Activated naive CD4-positive, alpha-beta T cell treated with anti-CD3 and anti-CD28 coated beads, Interleukin-2, amount 50 U/mL, for 72 hours (primary cell): ENCODE measurements at regions not wholly inside any gene's neighbourhood (a gene's known extent, or its start where the extent isn't known, plus 50 kb on each side); places are given as distances from the start of the nearest gene placed in this dataset.
A peak's percentile ranks its signal among the peaks of the same experiment; 100 is the strongest.
"Not testable (repeated sequence)": the region's sequence is repeated elsewhere in the genome, so short reads cannot be mapped to it uniquely, and the experiment has no call there.

Experiments
- ATAC-seq, 2 donors: fragments of 150-1000 bp; cut with Tn5 transposase; 2 replicates each; pipeline ENCODE4 v1.10.0; 2021; ENCODE audit warnings: mild to moderate bottlenecking in 2 of 2, moderate library complexity in 2 of 2
- DNase-seq, 2 donors: peaks; one replicate each; pipeline ENCODE4 v3.0.0; 2021 to 2022; ENCODE audit warnings: low spot score in 2 of 2
- H3K27ac Mint-ChIP-seq, 2 donors: one replicate each; pipeline ENCODE4 v1.8.0; 2022; ENCODE audit warnings: mild to moderate bottlenecking in 2 of 2, mixed read lengths in 2 of 2
- H3K36me3 Mint-ChIP-seq, 2 donors: one replicate each; pipeline ENCODE4 v1.8.0; 2022; ENCODE audit warnings: mixed read lengths in 2 of 2
- H3K9me3 Mint-ChIP-seq, 2 donors: one replicate each; pipeline ENCODE4 v1.8.0; 2022; ENCODE audit warnings: mixed read lengths in 2 of 2

DNA sequence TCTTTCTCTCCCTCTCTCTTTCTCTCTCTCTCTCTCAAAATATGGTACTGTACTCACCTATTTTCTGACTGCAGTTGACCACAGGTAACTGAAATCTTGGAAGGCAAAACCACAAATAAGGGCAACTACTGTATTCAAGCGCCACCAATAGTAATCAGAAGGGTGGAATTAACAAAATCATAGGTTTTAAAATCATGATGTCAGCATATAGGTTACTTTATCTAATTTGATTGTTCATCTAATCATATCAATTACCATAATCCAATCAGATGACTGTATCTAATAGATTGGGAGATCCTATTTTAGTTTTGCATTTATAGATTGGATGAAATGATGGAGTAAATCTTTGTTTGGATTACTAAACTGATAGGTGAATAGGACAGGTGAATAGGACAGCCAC is 155.8 kb upstream of the KITLG start:
- Mint-ChIP-seq H3K36me3 (no peaks in the 10 kb centered on the region), H3K9me3 (no peaks in the 10 kb centered on the region), H3K27ac (no peak overlapping the region)
- ATAC-seq = no peak
- no peak for DNase-seq

DNA sequence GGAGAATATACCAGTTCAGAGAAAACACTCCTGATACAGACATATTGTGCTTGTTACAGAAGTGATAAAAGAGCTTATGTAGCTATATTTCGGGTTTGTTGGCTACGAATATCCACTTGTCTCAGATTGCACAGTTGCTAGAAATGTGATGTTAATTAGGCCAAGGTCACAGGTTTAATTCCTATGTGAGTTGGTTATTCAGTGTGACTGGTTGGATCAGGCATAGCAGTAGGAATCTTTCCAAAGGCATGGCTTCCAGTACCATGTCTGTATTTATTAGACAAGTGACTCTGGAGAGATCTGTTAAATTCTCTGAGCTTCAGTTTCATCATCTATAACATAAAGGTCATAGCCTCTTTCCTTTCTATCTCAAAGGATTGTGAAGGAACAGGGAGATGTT is 152.7 kb upstream of the KITLG start:
- DNase-seq (no peak), ATAC-seq (no peak)
- Mint-ChIP-seq H3K9me3 (no peaks in the 10 kb centered on the region), H3K36me3 (no peaks in the 10 kb centered on the region), H3K27ac (no peak overlapping the region)

DNA sequence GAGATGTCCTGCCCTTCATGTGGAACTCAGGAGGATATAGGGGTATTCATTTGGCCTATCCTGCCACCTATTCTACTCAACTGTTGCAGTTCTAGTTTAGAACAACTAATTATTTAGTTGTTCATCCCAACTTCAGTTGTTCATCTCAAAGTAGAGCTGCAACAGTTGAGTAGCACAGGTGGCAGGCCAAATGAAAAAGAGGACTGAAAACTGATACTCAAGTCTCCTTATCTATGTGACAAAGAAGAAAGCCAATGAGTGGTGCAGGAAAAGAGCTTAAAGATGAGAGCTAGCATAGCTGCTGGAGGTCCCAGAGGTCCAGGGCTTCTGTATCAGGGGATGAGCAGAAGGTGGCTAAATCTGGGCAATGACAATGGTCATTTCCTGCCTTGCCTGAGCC is 148.9 kb upstream of the KITLG start:
- Mint-ChIP-seq H3K9me3 (peaks cover 0 to 5% of the 10 kb centered on the region in 2 donors), H3K27ac (no peak overlapping the region), H3K36me3 (no peaks in the 10 kb centered on the region)
- ATAC-seq (no peak), DNase-seq (no peak)

DNA sequence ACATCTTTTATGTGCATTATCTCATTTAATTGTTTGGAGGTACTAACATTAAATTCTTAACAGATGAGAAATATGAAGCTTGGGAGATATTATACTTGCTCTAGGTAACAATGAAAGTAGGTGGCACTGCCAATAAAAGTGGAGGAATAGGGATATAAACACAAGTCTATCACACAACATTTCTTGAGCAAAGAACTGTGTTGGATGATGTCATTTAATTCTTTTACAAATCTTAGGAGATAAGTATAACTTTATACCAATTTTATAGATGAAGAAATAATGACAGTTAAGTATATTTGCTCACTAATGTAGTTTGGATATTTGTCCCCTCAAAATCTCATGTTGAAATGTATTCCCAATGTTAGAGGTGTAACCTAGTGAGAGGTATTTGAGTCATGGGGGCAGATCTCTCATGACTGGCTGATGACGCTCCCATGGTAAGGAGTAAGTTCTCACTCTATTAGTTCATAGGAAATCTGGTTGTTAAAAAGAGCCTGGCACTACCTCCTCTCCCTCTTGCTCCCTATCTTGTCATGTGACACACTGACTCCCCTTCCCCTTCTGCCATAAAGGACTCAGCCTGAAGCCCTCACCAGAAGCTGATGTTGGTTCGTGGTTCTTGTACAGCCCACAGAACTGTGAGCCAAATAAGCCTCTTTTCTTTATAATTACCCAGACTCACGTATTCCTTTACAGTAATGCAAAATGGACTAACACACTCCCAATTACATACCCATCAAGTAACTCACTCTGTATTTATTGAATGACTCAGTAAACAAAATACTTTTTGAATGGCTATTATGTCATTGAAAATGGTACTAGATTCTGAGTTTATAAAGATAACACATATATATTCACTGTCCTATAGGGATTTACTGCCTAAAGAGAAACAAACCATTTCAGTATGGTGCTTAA is 146.8 kb upstream of the KITLG start:
- no peak for DNase-seq
- H3K9me3 Mint-ChIP-seq = peaks cover 0 to 5% of the 10 kb centered on the region in 2 donors
- no peak for ATAC-seq
- H3K36me3 Mint-ChIP-seq = no peaks in the 10 kb centered on the region
- H3K27ac Mint-ChIP-seq = no peak overlapping the region

DNA sequence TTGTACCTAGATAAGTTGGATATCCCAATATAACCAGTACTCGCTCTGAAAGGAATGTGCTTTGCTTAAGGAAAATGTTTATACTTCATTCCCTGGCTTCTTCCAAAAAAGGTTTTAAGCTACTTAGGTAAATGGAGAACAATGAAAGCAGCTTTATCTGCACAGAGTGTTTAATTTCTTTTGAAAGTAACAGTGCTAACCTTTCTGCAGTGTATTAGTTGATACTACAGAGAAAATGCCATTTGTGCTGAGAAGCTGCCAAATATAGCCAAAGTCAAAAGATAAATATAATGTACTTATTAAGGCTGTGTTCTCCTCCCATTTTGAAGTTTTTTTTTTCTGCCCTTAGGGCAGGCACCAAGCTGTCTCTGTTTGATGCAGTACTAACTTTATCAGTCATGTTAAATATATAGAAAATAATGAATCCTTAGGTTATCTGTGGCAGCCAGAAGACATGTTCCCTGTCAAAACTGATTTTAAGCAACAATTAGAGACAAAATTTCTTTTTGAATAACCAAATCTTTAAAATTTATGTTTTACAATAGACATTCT is 145.4 kb upstream of the KITLG start:
- Mint-ChIP-seq H3K27ac (no peak overlapping the region), H3K36me3 (no peaks in the 10 kb centered on the region), H3K9me3 (peaks cover 0 to 5% of the 10 kb centered on the region in 2 donors)
- no peak for DNase-seq
- ATAC-seq = no peak

DNA sequence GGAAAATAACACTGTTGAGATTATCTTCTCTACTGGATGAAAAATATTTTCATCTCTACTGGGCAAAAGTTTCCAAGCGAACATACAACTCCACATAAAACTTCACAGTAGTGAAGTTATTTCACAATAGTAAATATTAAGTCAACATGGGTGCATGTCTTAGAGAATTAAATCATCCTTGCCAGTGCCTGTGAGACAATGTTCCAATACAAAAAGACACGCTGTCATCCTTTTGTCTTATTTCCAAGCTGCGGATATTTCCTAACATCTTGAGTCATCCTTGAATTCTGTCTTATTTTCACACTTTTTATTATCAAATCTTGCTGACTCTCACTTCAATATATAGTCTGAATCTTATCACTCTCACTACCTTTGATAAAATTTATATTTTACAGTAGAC is 142.9 kb upstream of the KITLG start:
- peaks cover 0 to 5% of the 10 kb centered on the region in 2 donors for H3K9me3 Mint-ChIP-seq
- DNase-seq (no peak), ATAC-seq (no peak)
- H3K27ac Mint-ChIP-seq = no peak overlapping the region
- no peaks in the 10 kb centered on the region for H3K36me3 Mint-ChIP-seq

DNA sequence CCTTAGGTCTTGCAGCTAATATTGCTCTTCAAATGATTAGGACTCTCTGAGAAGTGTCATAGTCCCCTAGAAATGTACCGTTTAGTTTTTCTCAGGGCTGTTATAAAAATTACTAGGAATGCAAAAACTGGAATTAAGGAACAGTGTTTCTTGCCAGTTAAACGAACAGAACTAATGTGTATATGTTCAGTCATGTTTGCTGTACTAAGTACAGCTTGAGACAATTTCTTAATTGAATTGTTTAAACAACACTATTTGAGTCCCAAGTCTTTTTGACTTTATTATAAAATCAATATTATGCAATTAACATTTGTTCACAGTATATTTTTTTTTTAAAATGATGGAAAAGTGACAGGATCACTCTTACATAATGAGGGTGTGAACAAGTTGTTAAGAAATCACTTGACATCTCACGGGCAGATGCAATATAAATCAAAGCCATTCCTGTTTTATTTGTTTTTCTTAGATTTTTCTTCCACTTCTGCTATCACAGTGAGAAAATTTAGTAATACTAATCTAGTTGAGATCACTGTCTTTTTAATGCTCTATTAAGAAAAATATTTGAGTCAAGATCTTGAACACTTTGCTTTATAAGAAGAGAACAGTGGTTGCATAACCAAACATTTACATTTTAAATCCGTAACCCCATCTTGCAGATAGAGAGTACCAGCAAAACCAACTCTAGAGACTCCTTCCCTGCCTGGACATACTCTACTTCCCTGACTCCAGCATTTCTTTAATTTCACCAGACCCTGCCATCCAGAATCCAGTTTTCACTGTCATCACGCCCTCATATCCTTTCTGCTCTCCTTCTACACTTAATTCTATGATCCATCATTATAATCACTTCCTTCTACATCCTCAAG is 140.7 kb upstream of the KITLG start:
- Mint-ChIP-seq H3K9me3 (no peaks in the 10 kb centered on the region), H3K36me3 (no peaks in the 10 kb centered on the region), H3K27ac (no peak overlapping the region)
- ATAC-seq (no peak), DNase-seq (no peak)

DNA sequence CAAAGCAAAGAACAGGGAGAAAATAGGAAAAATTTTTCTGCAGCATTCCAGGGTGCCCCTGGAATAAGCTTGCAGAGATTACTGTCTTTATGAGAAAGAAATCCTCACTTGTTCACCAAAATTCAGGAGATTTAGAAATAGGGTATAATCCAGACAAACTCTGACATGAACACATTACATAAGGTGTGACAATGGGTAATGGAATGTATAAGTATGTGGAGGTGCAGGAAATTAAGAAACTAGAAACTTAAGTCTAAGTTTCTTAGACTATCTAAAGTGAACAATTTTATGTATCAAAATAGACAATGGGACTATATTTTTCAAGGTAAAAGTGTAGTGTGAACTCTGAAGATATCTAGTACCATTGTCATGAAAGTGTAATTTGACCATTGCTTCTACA is 140.0 kb upstream of the KITLG start:
- Mint-ChIP-seq H3K36me3 (no peaks in the 10 kb centered on the region), H3K27ac (no peak overlapping the region), H3K9me3 (no peaks in the 10 kb centered on the region)
- no peak for DNase-seq
- no peak for ATAC-seq

DNA sequence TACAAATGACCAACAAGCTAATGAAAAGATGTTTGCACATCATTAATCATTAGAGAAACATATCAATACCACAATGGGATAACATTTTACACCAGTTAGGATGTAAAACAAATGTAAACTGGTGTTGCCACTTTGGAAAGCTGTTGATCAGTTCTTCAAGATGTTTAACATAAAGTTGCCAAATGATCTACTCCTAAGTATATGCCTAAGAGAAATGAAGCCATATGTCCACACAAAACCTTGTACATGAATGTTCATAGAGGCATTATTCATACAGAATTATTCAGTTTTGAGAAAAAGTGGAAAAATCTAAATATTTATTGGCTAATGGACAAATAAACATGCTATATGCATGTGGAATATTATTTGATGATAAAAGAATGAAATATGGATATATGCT is 136.9 kb upstream of the KITLG start:
- no peaks in the 10 kb centered on the region for H3K9me3 Mint-ChIP-seq
- DNase-seq (no peak), ATAC-seq (no peak)
- H3K36me3 Mint-ChIP-seq = no peaks in the 10 kb centered on the region
- no peak overlapping the region for H3K27ac Mint-ChIP-seq

DNA sequence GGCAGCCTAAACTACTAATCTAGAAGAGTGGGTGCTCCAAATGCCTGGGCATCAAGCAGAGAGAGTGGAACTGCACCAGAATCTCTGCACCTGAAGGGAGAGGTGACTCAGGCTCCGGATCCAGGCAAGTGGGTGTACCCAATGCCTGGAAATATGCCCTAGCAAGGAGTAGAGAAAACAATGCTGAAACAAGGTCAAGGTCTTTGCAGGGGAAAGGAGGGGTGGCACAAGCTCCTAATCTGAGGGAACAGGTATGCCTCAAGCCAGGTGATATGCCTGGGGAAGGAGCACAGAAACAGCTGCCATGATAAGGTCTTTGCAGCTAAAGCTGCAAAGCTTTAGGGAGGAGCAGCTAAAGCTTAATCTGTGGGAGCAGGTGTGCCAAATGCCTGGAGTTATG is 136.0 kb upstream of the KITLG start:
- DNase-seq = no peak
- H3K9me3 Mint-ChIP-seq = no peaks in the 10 kb centered on the region
- H3K27ac Mint-ChIP-seq = no peak overlapping the region
- no peaks in the 10 kb centered on the region for H3K36me3 Mint-ChIP-seq
- ATAC-seq = no peak

DNA sequence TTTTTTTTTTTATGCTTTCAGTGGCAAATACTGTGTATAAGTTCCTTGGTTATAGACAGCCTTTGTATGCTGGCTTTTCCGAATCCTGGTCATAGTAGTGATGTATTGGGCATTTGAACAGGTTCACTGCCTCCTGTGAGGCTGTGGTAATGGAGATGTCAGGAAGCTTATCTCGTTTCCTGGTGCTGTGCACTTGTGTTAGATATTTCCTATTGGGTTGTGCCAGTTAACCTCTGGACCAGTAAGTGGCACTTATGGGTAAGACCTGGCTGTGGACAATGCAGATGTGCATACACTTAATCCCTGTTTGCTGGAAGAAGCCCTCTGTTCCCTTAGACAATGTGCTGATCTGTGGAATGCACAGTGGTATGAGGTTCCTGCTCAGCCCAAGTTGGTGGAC is 135.4 kb upstream of the KITLG start:
- Mint-ChIP-seq H3K9me3 (no peaks in the 10 kb centered on the region), H3K27ac (no peak overlapping the region), H3K36me3 (no peaks in the 10 kb centered on the region)
- DNase-seq (no peak), ATAC-seq (no peak)

DNA sequence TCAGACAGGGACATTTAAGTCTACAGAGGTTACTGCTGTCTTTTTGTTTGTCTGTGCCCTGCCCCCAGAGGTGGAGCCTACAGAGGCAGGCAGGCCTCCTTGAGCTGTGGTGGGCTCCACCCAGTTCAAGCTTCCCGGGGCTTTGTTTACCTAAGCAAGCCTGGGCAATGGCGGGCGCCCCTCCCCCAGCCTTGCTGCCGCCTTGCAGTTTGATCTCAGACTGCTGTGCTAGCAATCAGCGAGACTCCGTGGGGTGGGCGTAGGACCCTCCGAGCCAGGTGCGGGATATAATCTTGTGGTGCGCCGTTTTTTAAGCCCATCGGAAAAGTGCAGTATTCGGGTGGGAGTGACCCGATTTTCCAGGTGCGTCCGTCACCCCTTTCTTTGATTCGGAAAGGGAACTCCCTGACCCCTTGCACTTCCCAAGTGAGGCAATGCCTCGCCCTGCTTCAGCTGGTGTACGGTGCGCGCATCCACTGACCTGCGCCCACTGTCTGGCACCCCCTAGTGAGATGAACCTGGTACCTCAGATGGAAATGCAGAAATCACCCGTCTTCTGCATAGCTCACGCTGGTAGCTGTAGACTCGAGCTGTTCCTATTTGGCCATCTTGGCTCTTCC is 134.1 kb upstream of the KITLG start:
- not testable (repeated sequence) for H3K27ac Mint-ChIP-seq, H3K9me3 Mint-ChIP-seq, DNase-seq, ATAC-seq, H3K36me3 Mint-ChIP-seq

DNA sequence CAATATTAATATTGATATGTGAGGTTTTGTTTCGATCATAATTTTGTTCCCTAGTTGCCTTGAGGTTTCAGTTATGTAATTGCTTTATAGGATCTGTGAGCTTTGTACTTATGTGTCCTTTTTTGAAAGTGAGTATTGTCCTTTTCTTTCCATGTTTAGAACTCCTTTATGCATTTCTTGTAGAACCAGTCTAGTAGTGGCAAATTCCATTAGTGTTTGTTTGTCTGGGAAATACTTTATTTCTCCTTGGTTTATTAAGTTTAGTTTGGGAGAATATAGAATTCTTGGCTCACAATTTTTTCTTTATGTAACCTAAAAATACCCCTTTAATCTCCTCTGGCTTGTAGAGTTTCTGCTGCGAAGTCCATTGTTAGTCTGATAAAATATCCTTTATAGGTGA is 127.5 kb upstream of the KITLG start:
- no peak for DNase-seq
- Mint-ChIP-seq H3K9me3 (peaks cover 17 to 20% of the 10 kb centered on the region in 2 donors), H3K36me3 (no peaks in the 10 kb centered on the region), H3K27ac (no peak overlapping the region)
- ATAC-seq = no peak

DNA sequence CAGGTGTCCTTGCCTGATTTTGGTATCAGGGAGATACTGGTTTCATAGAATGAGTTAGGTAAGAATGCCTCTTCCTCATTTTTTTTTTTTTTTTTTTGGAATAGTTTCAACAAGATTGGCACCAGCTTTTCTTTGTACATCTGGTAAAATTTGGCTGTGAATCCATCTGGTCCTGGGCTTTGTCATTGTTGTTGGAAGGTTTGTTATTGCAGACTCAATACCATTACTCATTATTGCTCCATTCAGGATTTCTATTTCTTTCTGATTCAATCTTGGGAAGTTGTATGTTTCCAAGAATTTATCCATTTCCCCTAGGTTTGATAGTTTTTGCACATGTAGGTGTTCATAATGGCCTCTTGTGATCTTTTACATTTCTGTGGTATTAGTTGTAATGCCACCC is 126.0 kb upstream of the KITLG start:
- peaks cover 17 to 20% of the 10 kb centered on the region in 2 donors for H3K9me3 Mint-ChIP-seq
- no peaks in the 10 kb centered on the region for H3K36me3 Mint-ChIP-seq
- ATAC-seq (no peak), DNase-seq (no peak)
- H3K27ac Mint-ChIP-seq = no peak overlapping the region

DNA sequence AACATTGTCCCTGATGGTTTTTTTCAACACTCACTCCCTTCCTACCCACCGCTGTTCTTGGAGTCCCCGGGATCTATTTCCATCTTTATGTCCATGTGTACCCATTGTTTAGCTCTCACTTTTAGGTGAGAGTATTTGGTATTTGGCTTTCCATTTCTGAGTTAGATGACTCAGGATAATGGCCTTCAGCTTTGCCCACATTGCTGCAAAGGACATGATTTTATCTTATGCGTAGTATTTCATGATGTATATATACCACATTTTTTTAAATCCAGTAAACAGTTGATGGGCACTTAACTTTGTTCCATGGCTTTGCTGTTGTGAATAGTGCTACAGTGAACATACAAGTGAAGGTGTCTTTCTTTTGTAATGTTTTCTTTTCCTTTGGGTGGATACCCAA is 123.5 kb upstream of the KITLG start:
- no peak for DNase-seq
- peak in 1 of 2 donors; percentile 26 for ATAC-seq
- Mint-ChIP-seq H3K9me3 (peaks cover 15 to 20% of the 10 kb centered on the region in 2 donors), H3K27ac (no peak overlapping the region), H3K36me3 (no peaks in the 10 kb centered on the region)

DNA sequence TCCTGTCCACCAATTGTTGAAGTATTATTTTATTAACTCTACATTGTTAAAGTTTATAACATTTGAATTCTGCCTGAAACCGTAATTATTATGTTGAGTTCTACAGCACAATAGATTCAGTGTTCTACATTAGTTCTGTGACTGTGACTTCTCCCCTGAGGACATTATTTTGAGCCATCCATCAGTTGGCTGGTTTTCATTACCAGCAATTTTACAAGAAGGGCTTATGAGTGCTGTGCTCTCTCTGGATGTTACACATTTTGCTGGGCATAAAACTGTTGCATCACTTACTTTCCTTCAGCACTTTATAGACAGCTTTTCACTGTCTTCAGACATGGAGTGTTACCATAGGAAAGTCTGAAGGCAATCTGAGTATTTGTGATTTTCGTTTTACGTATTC is 118.2 kb upstream of the KITLG start:
- no peak overlapping the region for H3K27ac Mint-ChIP-seq
- no peak for ATAC-seq
- no peaks in the 10 kb centered on the region for H3K36me3 Mint-ChIP-seq
- H3K9me3 Mint-ChIP-seq = peaks cover 4 to 9% of the 10 kb centered on the region in 2 donors
- DNase-seq = no peak
